WTC11 (cell line): ENCODE measurements at regions not wholly inside any gene's neighbourhood (a gene's known extent, or its start where the extent isn't known, plus 50 kb on each side); places are given as distances from the start of the nearest gene placed in this dataset.

Experiments
- ATAC-seq: fragments of 200-7000 bp; cut with Tn5 transposase; 2 replicates; pipeline ENCODE4 v1.10.0; 2021; ENCODE audit warnings: mild to moderate bottlenecking, moderate library complexity
- CTCF ChIA-PET: fragments of 300-600 bp; sonication (Branson Sonifier 250); formaldehyde crosslinking; loops from one replicate; lab custom pipeline; 2021; ENCODE audit warnings: antibody characterized with exemption; lab: Charles Lee
- POLR2A ChIA-PET: fragments of 350-600 bp; sonication (Branson Sonifier 250); formaldehyde crosslinking; loops from one replicate; lab custom pipeline; 2021; ENCODE audit warnings: antibody characterized with exemption; lab: Charles Lee
- DNase-seq: peaks from one replicate; pipeline ENCODE4 v3.0.0; 2021; ENCODE audit warnings: low spot score
- H3K27ac Mint-ChIP-seq: 2 replicates; pipeline ENCODE4 v1.8.0; 2021; ENCODE audit warnings: mixed read lengths
- H3K27me3 Mint-ChIP-seq: 2 replicates; pipeline ENCODE4 v1.8.0; 2021; ENCODE audit warnings: low read depth, mild to moderate bottlenecking, moderate library complexity, mixed read lengths
- H3K36me3 Mint-ChIP-seq: 2 replicates; pipeline ENCODE4 v1.8.0; 2021; ENCODE audit warnings: mixed read lengths
- H3K4me1 Mint-ChIP-seq: 2 replicates; pipeline ENCODE4 v1.8.0; 2022; ENCODE audit warnings: mixed read lengths
- H3K4me3 Mint-ChIP-seq: 2 replicates; pipeline ENCODE4 v1.8.0; 2021; ENCODE audit warnings: mild to moderate bottlenecking, moderate library complexity, mixed read lengths
- H3K9me3 Mint-ChIP-seq: 2 replicates; pipeline ENCODE4 v1.8.0; 2021; ENCODE audit warnings: mixed read lengths
- CBFB ChIP-seq: sonication (generic); formaldehyde crosslinking; IDR thresholded peaks from 2 replicates; pipeline ENCODE4 v1.8.1; 2022; ENCODE audit warnings: mild to moderate bottlenecking, low read depth, missing genetic modification reagents
- CREM ChIP-seq: sonication (generic); formaldehyde crosslinking; IDR thresholded peaks from 2 replicates; pipeline ENCODE4 v1.8.1; 2022; ENCODE audit warnings: mild to moderate bottlenecking, missing genetic modification reagents, moderate library complexity
- ESRRA ChIP-seq: sonication (generic); formaldehyde crosslinking; IDR thresholded peaks from 2 replicates; pipeline ENCODE4 v1.8.1; 2022; ENCODE audit warnings: mild to moderate bottlenecking, missing genetic modification reagents, borderline replicate concordance
- GRHL2 ChIP-seq: fragments of 250-450 bp; sonication (Bioruptor Pico); IDR thresholded peaks from 2 replicates; pipeline ENCODE4 v1.8.0; 2022; ENCODE audit warnings: mild to moderate bottlenecking, moderate library complexity; ENCODE audit not compliant: insufficient replicate concordance, severe bottlenecking
- IRF2 ChIP-seq: sonication (generic); formaldehyde crosslinking; IDR thresholded peaks from 2 replicates; pipeline ENCODE4 v1.8.0; 2022; ENCODE audit warnings: low read depth, missing genetic modification reagents, borderline replicate concordance
- JAZF1 ChIP-seq: fragments of 250-450 bp; sonication (Bioruptor Pico); IDR thresholded peaks from 2 replicates; pipeline ENCODE4 v1.9.0; 2021; ENCODE audit warnings: moderate library complexity, mild to moderate bottlenecking, inconsistent platforms
- NR1H2 ChIP-seq: sonication (generic); formaldehyde crosslinking; IDR thresholded peaks from 2 replicates; pipeline ENCODE4 v1.9.0; 2021; ENCODE audit warnings: mild to moderate bottlenecking, moderate library complexity, missing genetic modification reagents
- RELA ChIP-seq: sonication (generic); formaldehyde crosslinking; IDR thresholded peaks from 2 replicates; pipeline ENCODE4 v1.8.1; 2022; ENCODE audit warnings: missing genetic modification reagents, mild to moderate bottlenecking, borderline replicate concordance
- SMAD3 ChIP-seq: sonication (generic); formaldehyde crosslinking; IDR thresholded peaks from 2 replicates; pipeline ENCODE4 v1.8.0; 2022; ENCODE audit warnings: missing genetic modification reagents, mild to moderate bottlenecking, borderline replicate concordance
- SOX15 ChIP-seq: fragments of 250-450 bp; sonication (Bioruptor Pico); IDR thresholded peaks from 2 replicates; pipeline ENCODE4 v1.9.0; 2021; ENCODE audit warnings: mild to moderate bottlenecking
- ZNF263 ChIP-seq: sonication (generic); formaldehyde crosslinking; IDR thresholded peaks from 2 replicates; pipeline ENCODE4 v1.8.1; 2022; ENCODE audit warnings: low read depth, mild to moderate bottlenecking, moderate library complexity, missing genetic modification reagents
- TF ChIP-seq, protein P1 (sequence below): sonication (generic); formaldehyde crosslinking; IDR thresholded peaks from 2 replicates; pipeline ENCODE4 v1.8.1; 2023; ENCODE audit warnings: mild to moderate bottlenecking, moderate library complexity, missing genetic modification reagents
- TF ChIP-seq, protein P2 (sequence below): fragments of 250-450 bp; sonication (Bioruptor Pico); IDR thresholded peaks from 2 replicates; pipeline ENCODE4 v1.8.0; 2021; ENCODE audit warnings: mild to moderate bottlenecking
- TF ChIP-seq, protein P3 (sequence below): sonication (generic); formaldehyde crosslinking; IDR thresholded peaks from 2 replicates; pipeline ENCODE4 v1.8.1; 2023; ENCODE audit warnings: mild to moderate bottlenecking, missing genetic modification reagents, moderate library complexity
- TF ChIP-seq, protein P4 (sequence below): sonication (generic); formaldehyde crosslinking; IDR thresholded peaks from 2 replicates; pipeline ENCODE4 v1.8.1; 2022; ENCODE audit warnings: mild to moderate bottlenecking, moderate library complexity, missing genetic modification reagents
- TF ChIP-seq, protein P5 (sequence below): fragments of 250-450 bp; sonication (Bioruptor Pico); IDR thresholded peaks from 2 replicates; pipeline ENCODE4 v1.9.0; 2021; ENCODE audit warnings: mild to moderate bottlenecking, borderline replicate concordance
- TF ChIP-seq, protein P6 (sequence below): sonication (generic); formaldehyde crosslinking; IDR thresholded peaks from 2 replicates; pipeline ENCODE4 v1.8.1; 2022; ENCODE audit warnings: low read depth, missing genetic modification reagents, borderline replicate concordance

GRCh38 chr16:59327894-59328293, 593.8 kb upstream of the GOT2 start (continued):
- TF ChIP-seq, protein P1, sequence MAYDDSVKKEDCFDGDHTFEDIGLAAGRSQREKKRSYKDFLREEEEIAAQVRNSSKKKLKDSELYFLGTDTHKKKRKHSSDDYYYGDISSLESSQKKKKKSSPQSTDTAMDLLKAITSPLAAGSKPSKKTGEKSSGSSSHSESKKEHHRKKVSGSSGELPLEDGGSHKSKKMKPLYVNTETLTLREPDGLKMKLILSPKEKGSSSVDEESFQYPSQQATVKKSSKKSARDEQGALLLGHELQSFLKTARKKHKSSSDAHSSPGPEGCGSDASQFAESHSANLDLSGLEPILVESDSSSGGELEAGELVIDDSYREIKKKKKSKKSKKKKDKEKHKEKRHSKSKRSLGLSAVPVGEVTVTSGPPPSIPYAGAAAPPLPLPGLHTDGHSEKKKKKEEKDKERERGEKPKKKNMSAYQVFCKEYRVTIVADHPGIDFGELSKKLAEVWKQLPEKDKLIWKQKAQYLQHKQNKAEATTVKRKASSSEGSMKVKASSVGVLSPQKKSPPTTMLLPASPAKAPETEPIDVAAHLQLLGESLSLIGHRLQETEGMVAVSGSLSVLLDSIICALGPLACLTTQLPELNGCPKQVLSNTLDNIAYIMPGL (CRISPR knock-in tag): no peak
- TF ChIP-seq IRF2 (no peak), RELA (CRISPR knock-in tag) (no peak), ZNF263 (CRISPR knock-in tag) (no peak), JAZF1 (no peak)
- TF ChIP-seq, protein P2, sequence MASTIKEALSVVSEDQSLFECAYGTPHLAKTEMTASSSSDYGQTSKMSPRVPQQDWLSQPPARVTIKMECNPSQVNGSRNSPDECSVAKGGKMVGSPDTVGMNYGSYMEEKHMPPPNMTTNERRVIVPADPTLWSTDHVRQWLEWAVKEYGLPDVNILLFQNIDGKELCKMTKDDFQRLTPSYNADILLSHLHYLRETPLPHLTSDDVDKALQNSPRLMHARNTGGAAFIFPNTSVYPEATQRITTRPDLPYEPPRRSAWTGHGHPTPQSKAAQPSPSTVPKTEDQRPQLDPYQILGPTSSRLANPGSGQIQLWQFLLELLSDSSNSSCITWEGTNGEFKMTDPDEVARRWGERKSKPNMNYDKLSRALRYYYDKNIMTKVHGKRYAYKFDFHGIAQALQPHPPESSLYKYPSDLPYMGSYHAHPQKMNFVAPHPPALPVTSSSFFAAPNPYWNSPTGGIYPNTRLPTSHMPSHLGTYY (CRISPR knock-in tag): no peak
- TF ChIP-seq, protein P3, sequence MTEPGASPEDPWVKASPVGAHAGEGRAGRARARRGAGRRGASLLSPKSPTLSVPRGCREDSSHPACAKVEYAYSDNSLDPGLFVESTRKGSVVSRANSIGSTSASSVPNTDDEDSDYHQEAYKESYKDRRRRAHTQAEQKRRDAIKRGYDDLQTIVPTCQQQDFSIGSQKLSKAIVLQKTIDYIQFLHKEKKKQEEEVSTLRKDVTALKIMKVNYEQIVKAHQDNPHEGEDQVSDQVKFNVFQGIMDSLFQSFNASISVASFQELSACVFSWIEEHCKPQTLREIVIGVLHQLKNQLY (CRISPR knock-in tag): no peak
- TF ChIP-seq, protein P4, sequence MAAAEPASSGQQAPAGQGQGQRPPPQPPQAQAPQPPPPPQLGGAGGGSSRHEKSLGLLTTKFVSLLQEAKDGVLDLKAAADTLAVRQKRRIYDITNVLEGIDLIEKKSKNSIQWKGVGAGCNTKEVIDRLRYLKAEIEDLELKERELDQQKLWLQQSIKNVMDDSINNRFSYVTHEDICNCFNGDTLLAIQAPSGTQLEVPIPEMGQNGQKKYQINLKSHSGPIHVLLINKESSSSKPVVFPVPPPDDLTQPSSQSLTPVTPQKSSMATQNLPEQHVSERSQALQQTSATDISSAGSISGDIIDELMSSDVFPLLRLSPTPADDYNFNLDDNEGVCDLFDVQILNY (CRISPR knock-in tag): no peak

DNA sequence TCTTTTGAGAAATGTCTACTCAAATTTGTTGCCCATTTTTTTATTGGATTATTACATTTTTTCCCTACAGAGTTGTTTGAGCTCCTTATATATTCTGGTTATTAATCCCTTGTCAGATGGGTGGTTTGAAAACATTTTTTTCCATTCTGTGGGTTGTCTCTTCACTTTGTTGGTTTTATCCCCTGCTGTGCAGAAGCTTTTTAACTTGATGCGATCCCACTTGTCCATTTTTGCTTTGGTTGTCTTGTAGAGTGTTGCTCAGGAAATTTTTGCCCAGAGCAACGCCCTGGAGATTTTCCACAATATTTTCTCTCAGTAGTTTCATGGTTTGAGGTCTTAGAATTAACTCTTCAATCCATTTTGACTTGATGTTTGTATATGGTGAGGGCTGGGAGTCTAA, 592.8 kb upstream of the GOT2 start:
- TF ChIP-seq NR1H2 (no peak), SMAD3 (CRISPR knock-in tag) (no peak), CBFB (CRISPR knock-in tag) (no peak)
- ATAC-seq (no peak), DNase-seq (no peak)
- H3K27me3 Mint-ChIP-seq: peaks cover 45% of the 10 kb centered on the region
- H3K4me3 Mint-ChIP-seq: no peak overlapping the region
- peaks cover 22% of the 10 kb centered on the region for H3K4me1 Mint-ChIP-seq
- POLR2A ChIA-PET: no interaction called here
- no peaks in the 10 kb centered on the region for H3K36me3 Mint-ChIP-seq
- CTCF ChIA-PET: no interaction called here
- no peak overlapping the region for H3K27ac Mint-ChIP-seq
- H3K9me3 Mint-ChIP-seq: no peaks in the 10 kb centered on the region

GRCh38 chr16:59324462-59324861, 590.3 kb upstream of the GOT2 start:
- Mint-ChIP-seq H3K4me3 (no peak overlapping the region), H3K27me3 (peaks cover 25% of the 10 kb centered on the region), H3K4me1 (peaks cover 19% of the 10 kb centered on the region), H3K27ac (no peak overlapping the region), H3K9me3 (no peaks in the 10 kb centered on the region), H3K36me3 (no peaks in the 10 kb centered on the region)
- DNase-seq (no peak), ATAC-seq (no peak)
- CTCF ChIA-PET: no interaction called here
- POLR2A ChIA-PET: no interaction called here
- no peak for TF ChIP-seq GRHL2 (CRISPR knock-in tag)

DNA sequence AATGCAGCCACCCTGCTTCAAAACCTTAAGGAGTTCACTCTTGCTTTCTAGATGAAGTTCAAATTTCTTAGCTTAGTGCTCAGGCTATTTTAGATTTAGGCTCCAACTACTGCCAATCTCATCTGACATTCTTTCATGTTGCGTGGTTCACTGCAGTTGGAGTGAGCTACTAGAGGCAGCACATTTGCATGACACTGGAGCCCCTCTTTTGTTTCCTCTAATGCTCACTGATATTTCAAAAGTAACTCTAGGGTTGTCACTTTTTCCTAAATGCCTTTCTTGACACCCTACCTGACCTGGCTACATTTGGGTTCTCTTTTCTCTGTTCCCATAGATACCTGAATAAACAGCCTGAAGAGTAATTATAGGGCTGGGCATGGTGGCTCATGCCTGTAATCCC, 586.5 kb upstream of the GOT2 start:
- ChIA-PET POLR2A (no interaction called here), CTCF (no interaction called here)
- Mint-ChIP-seq H3K27me3 (peaks cover 19% of the 10 kb centered on the region; the same call in 1 of the 2 replicates), H3K36me3 (no peaks in the 10 kb centered on the region), H3K9me3 (0 out of 2 replicates have a peak, but pooled peaks cover 3% of the 10 kb centered on the region), H3K4me1 (peaks cover 9% of the 10 kb centered on the region), H3K4me3 (no peak overlapping the region), H3K27ac (no peak overlapping the region)
- DNase-seq (no peak), ATAC-seq (peak; percentile 74)
- TF ChIP-seq ZNF263 (CRISPR knock-in tag) (no peak), SOX15 (CRISPR knock-in tag) (no peak), CREM (CRISPR knock-in tag) (no peak), ESRRA (CRISPR knock-in tag) (no peak), SMAD3 (CRISPR knock-in tag) (no peak), GRHL2 (CRISPR knock-in tag) (no peak)
- TF ChIP-seq, protein P3 (CRISPR knock-in tag): no peak
- TF ChIP-seq, protein P5, sequence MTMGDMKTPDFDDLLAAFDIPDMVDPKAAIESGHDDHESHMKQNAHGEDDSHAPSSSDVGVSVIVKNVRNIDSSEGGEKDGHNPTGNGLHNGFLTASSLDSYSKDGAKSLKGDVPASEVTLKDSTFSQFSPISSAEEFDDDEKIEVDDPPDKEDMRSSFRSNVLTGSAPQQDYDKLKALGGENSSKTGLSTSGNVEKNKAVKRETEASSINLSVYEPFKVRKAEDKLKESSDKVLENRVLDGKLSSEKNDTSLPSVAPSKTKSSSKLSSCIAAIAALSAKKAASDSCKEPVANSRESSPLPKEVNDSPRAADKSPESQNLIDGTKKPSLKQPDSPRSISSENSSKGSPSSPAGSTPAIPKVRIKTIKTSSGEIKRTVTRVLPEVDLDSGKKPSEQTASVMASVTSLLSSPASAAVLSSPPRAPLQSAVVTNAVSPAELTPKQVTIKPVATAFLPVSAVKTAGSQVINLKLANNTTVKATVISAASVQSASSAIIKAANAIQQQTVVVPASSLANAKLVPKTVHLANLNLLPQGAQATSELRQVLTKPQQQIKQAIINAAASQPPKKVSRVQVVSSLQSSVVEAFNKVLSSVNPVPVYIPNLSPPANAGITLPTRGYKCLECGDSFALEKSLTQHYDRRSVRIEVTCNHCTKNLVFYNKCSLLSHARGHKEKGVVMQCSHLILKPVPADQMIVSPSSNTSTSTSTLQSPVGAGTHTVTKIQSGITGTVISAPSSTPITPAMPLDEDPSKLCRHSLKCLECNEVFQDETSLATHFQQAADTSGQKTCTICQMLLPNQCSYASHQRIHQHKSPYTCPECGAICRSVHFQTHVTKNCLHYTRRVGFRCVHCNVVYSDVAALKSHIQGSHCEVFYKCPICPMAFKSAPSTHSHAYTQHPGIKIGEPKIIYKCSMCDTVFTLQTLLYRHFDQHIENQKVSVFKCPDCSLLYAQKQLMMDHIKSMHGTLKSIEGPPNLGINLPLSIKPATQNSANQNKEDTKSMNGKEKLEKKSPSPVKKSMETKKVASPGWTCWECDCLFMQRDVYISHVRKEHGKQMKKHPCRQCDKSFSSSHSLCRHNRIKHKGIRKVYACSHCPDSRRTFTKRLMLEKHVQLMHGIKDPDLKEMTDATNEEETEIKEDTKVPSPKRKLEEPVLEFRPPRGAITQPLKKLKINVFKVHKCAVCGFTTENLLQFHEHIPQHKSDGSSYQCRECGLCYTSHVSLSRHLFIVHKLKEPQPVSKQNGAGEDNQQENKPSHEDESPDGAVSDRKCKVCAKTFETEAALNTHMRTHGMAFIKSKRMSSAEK (CRISPR knock-in tag): no peak
- TF ChIP-seq, protein P6, sequence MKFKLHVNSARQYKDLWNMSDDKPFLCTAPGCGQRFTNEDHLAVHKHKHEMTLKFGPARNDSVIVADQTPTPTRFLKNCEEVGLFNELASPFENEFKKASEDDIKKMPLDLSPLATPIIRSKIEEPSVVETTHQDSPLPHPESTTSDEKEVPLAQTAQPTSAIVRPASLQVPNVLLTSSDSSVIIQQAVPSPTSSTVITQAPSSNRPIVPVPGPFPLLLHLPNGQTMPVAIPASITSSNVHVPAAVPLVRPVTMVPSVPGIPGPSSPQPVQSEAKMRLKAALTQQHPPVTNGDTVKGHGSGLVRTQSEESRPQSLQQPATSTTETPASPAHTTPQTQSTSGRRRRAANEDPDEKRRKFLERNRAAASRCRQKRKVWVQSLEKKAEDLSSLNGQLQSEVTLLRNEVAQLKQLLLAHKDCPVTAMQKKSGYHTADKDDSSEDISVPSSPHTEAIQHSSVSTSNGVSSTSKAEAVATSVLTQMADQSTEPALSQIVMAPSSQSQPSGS (CRISPR knock-in tag): no peak
- TF ChIP-seq, protein P4 (CRISPR knock-in tag): no peak
